ENCODE measurements at regions not wholly inside any gene's neighbourhood (a gene's known extent, or its start where the extent isn't known, plus 50 kb on each side); places are given as distances from the start of the nearest gene placed in this dataset.

DNA sequence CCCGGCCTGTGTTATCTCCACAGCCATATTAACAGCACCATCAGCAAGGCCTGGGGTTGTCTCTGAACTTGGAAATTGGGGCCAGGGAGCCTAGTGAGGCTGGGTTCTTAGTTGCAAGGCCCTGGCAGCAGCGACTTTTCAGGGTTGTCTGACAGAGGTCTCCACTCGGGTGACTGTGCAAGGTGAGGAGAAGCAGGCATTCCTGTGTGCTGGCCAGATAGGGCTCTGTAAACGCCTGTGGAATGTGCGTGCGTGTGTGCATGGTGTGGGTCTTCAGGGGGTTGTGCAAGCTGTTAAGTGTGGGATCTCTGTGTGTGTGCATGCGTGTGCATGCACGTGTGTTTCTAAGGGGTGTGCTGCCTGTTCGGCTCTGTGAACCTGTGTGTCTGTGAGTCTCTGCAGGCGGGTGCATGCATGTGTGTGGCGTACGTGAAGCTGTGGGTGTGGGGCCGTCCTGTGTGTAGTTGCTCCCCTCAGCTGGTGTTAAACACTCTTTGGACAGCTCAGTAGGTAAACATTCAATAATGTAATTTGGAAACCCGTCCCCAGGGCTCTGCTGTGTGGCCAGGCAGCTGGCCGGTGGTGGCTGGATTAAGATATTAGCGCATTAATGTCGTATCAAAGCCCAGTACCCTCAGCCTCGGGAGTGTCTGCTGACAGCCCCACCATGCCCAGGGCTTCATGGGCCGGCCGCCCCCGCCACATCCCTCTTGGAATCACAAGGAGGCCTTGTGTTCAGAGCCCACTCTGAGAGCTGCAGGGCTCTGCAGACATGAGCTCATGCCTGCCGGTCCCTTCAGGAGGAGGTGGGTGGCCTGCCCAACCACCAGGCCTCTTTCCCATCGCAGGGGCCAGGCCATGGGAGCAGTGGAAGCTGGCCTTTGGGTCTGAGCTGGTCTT is 189.9 kb downstream of the FOXD2 start (continued):
- TF ChIP-seq, protein P1, sequence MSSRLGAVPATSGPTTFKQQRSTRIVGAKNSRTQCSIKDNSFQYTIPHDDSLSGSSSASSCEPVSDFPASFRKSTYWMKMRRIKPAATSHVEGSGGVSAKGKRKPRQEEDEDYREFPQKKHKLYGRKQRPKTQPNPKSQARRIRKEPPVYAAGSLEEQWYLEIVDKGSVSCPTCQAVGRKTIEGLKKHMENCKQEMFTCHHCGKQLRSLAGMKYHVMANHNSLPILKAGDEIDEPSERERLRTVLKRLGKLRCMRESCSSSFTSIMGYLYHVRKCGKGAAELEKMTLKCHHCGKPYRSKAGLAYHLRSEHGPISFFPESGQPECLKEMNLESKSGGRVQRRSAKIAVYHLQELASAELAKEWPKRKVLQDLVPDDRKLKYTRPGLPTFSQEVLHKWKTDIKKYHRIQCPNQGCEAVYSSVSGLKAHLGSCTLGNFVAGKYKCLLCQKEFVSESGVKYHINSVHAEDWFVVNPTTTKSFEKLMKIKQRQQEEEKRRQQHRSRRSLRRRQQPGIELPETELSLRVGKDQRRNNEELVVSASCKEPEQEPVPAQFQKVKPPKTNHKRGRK (CRISPR knock-in tag; IDR thresholded peaks at IDR 0.05; ENCODE audit: borderline replicate concordance) = no peak
- TF ChIP-seq FOXJ3 (CRISPR knock-in tag; IDR thresholded peaks at IDR 0.05; ENCODE audit: borderline replicate concordance) = no peak

GRCh38 chr1:47629201-47629600 is 191.4 kb downstream of the FOXD2 start:
- CTCF ChIA-PET = no interaction called here
- no peak for ATAC-seq

GRCh38 chr1:47630346-47630745 is 192.5 kb downstream of the FOXD2 start:
- ATAC-seq (no peak), DNase-seq (ENCODE audit: low spot score) (no peak)
- Mint-ChIP-seq H3K27ac (no peak overlapping the region), H3K4me1 (peaks cover 7% of the 10 kb centered on the region), H3K9me3 (no peaks in the 10 kb centered on the region), H3K4me3 (no peak overlapping the region), H3K27me3 (ENCODE audit: low read depth) (peaks cover 15% of the 10 kb centered on the region), H3K36me3 (no peaks in the 10 kb centered on the region)
- ChIA-PET POLR2A (no interaction called here), CTCF (interaction anchor here (0.6 to 1.4 kb wide), 8 partner anchors 62 to 198 kb away, joined by 3 to 6 read pairs (median 3); partner anchors contain the start of gene FOXD2)
- TF ChIP-seq TEAD4 (CRISPR knock-in tag; IDR thresholded peaks at IDR 0.05) = no peak

More at GRCh38 chr1:47629201-47629600, 191.4 kb downstream of the FOXD2 start:
- POLR2A ChIA-PET = no interaction called here
- H3K9me3 Mint-ChIP-seq = no peaks in the 10 kb centered on the region
- H3K27ac Mint-ChIP-seq = no peak overlapping the region
- DNase-seq (ENCODE audit: low spot score) = no peak
- H3K4me1 Mint-ChIP-seq = peaks cover 7% of the 10 kb centered on the region
- peaks cover 17% of the 10 kb centered on the region for H3K27me3 Mint-ChIP-seq (ENCODE audit: low read depth)
- H3K36me3 Mint-ChIP-seq = no peaks in the 10 kb centered on the region
- TF ChIP-seq CDX4 (CRISPR knock-in tag; IDR thresholded peaks at IDR 0.05; ENCODE audit: borderline replicate concordance) = no peak
- TF ChIP-seq ZBTB21 (CRISPR knock-in tag; IDR thresholded peaks at IDR 0.05; ENCODE audit: borderline replicate concordance) = no peak
- TF ChIP-seq NR1H2 (CRISPR knock-in tag; IDR thresholded peaks at IDR 0.05) = no peak
- TF ChIP-seq, protein P2, sequence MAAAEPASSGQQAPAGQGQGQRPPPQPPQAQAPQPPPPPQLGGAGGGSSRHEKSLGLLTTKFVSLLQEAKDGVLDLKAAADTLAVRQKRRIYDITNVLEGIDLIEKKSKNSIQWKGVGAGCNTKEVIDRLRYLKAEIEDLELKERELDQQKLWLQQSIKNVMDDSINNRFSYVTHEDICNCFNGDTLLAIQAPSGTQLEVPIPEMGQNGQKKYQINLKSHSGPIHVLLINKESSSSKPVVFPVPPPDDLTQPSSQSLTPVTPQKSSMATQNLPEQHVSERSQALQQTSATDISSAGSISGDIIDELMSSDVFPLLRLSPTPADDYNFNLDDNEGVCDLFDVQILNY (CRISPR knock-in tag; IDR thresholded peaks at IDR 0.05) = no peak
- TF ChIP-seq, protein P3, sequence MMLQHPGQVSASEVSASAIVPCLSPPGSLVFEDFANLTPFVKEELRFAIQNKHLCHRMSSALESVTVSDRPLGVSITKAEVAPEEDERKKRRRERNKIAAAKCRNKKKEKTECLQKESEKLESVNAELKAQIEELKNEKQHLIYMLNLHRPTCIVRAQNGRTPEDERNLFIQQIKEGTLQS (CRISPR knock-in tag; conservative IDR thresholded peaks at IDR 0.05) = no peak
- no peak overlapping the region for H3K4me3 Mint-ChIP-seq

GRCh38 chr1:47631411-47631995 is 193.7 kb downstream of the FOXD2 start:
- H3K36me3 Mint-ChIP-seq = no peaks in the 10 kb centered on the region
- CTCF ChIA-PET = interaction anchor here (0.7 to 1.4 kb wide), 3 partner anchors 10 to 78 kb away, joined by 3 to 6 read pairs (median 3); no protein-coding TSS in a partner anchor
- no peaks in the 10 kb centered on the region for H3K9me3 Mint-ChIP-seq
- TF ChIP-seq KAT7 (CRISPR knock-in tag; IDR thresholded peaks at IDR 0.05; ENCODE audit: borderline replicate concordance) (no peak), PRRX2 (CRISPR knock-in tag; IDR thresholded peaks at IDR 0.05) (no peak)
- peaks cover 7% of the 10 kb centered on the region for H3K4me1 Mint-ChIP-seq
- ATAC-seq = no peak
- no peak for DNase-seq (ENCODE audit: low spot score)
- H3K4me3 Mint-ChIP-seq = no peak overlapping the region
- POLR2A ChIA-PET = no interaction called here
- H3K27me3 Mint-ChIP-seq (ENCODE audit: low read depth) = peaks cover 15% of the 10 kb centered on the region
- no peak overlapping the region for H3K27ac Mint-ChIP-seq

DNA sequence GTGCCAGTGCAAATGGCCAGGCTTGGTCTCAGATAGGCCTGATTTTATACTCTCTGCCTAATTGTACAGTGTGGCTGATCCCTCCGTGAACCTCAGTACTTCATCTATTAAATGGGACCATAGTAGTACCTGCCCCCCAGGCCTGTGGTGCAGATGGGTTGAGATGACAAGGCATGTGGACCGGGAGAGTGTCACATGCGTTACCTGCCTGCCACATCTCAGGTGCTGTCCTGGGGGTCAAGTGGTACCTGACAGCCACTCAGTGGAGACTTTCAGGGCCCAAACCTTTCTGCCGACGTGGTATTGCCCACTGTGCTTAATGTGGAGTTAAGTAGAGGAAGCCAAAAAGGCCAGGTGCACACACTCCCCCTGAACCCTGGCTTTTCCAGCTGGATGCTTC is 197.3 kb downstream of the FOXD2 start:
- no peak overlapping the region for H3K4me3 Mint-ChIP-seq
- DNase-seq (ENCODE audit: low spot score) = no peak
- peaks cover 15% of the 10 kb centered on the region for H3K27me3 Mint-ChIP-seq (ENCODE audit: low read depth)
- H3K36me3 Mint-ChIP-seq = no peaks in the 10 kb centered on the region
- no peak for ATAC-seq
- CTCF ChIA-PET = no interaction called here
- H3K9me3 Mint-ChIP-seq = no peaks in the 10 kb centered on the region
- H3K27ac Mint-ChIP-seq = no peak overlapping the region
- H3K4me1 Mint-ChIP-seq = peaks cover 7% of the 10 kb centered on the region
- POLR2A ChIA-PET = no interaction called here
- TF ChIP-seq NR2C2 (CRISPR knock-in tag; IDR thresholded peaks at IDR 0.05) = no peak
- TF ChIP-seq, protein P4, sequence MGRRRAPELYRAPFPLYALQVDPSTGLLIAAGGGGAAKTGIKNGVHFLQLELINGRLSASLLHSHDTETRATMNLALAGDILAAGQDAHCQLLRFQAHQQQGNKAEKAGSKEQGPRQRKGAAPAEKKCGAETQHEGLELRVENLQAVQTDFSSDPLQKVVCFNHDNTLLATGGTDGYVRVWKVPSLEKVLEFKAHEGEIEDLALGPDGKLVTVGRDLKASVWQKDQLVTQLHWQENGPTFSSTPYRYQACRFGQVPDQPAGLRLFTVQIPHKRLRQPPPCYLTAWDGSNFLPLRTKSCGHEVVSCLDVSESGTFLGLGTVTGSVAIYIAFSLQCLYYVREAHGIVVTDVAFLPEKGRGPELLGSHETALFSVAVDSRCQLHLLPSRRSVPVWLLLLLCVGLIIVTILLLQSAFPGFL (CRISPR knock-in tag; IDR thresholded peaks at IDR 0.05; ENCODE audit: borderline replicate concordance) = no peak
- TF ChIP-seq, protein P5, sequence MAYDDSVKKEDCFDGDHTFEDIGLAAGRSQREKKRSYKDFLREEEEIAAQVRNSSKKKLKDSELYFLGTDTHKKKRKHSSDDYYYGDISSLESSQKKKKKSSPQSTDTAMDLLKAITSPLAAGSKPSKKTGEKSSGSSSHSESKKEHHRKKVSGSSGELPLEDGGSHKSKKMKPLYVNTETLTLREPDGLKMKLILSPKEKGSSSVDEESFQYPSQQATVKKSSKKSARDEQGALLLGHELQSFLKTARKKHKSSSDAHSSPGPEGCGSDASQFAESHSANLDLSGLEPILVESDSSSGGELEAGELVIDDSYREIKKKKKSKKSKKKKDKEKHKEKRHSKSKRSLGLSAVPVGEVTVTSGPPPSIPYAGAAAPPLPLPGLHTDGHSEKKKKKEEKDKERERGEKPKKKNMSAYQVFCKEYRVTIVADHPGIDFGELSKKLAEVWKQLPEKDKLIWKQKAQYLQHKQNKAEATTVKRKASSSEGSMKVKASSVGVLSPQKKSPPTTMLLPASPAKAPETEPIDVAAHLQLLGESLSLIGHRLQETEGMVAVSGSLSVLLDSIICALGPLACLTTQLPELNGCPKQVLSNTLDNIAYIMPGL (CRISPR knock-in tag; IDR thresholded peaks at IDR 0.05) = no peak
- no peak for TF ChIP-seq CREB1 (CRISPR knock-in tag; IDR thresholded peaks at IDR 0.05)
- TF ChIP-seq HMGA2 (CRISPR knock-in tag; IDR thresholded peaks at IDR 0.05) = no peak
- TF ChIP-seq IRF2 (CRISPR knock-in tag; IDR thresholded peaks at IDR 0.05; ENCODE audit: borderline replicate concordance, low read depth) = no peak
- no peak for TF ChIP-seq RORB (CRISPR knock-in tag; IDR thresholded peaks at IDR 0.05)

Data from WTC11 (cell line).